HEK293 (cell line): ENCODE measurements at regions not wholly inside any gene's neighbourhood (a gene's known extent, or its start where the extent isn't known, plus 50 kb on each side); places are given as distances from the start of the nearest gene placed in this dataset.

Experiments
- CTCF ChIP-seq: fragments of 450-650 bp; formaldehyde crosslinking; IDR thresholded peaks from 2 replicates; pipeline ENCODE4 v1.5.1; 2016; ENCODE audit warnings: missing biosample characterization, missing genetic modification characterization
- GLI4 ChIP-seq: fragments of 450-650 bp; formaldehyde crosslinking; IDR thresholded peaks from 2 replicates; pipeline ENCODE4 v1.5.1; 2016; ENCODE audit warnings: missing biosample characterization, missing genetic modification characterization
- MEIS1 ChIP-seq: sonication (generic); formaldehyde crosslinking; IDR thresholded peaks from 2 replicates; pipeline ENCODE4 v1.8.1; 2022; ENCODE audit warnings: missing genetic modification reagents, mild to moderate bottlenecking, borderline replicate concordance
- RBAK ChIP-seq: fragments of 450-650 bp; formaldehyde crosslinking; IDR thresholded peaks from 2 replicates; pipeline ENCODE4 v1.5.1; 2016; ENCODE audit warnings: missing biosample characterization, missing genetic modification characterization
- ZBTB20 ChIP-seq: fragments of 450-650 bp; formaldehyde crosslinking; IDR thresholded peaks from 2 replicates; pipeline ENCODE4 v1.5.1; 2016; ENCODE audit warnings: missing biosample characterization, missing genetic modification characterization
- ZEB2 ChIP-seq: fragments of 450-650 bp; formaldehyde crosslinking; IDR thresholded peaks from 2 replicates; pipeline ENCODE4 v1.5.1; 2016; ENCODE audit warnings: missing biosample characterization, missing genetic modification characterization
- ZNF10 ChIP-seq: fragments of 450-650 bp; formaldehyde crosslinking; IDR thresholded peaks from 2 replicates; pipeline ENCODE4 v1.5.1; 2017; ENCODE audit warnings: missing biosample characterization, missing genetic modification characterization
- ZNF114 ChIP-seq: fragments of 450-650 bp; formaldehyde crosslinking; IDR thresholded peaks from 2 replicates; pipeline ENCODE4 v1.5.0; 2017; ENCODE audit warnings: missing biosample characterization, missing genetic modification characterization
- ZNF24 ChIP-seq: fragments of 450-650 bp; formaldehyde crosslinking; IDR thresholded peaks from 2 replicates; pipeline ENCODE4 v1.5.1; 2016; ENCODE audit warnings: missing biosample characterization, missing genetic modification characterization
- ZNF433 ChIP-seq: fragments of 450-650 bp; formaldehyde crosslinking; IDR thresholded peaks from 2 replicates; pipeline ENCODE4 v1.5.1; 2016; ENCODE audit warnings: missing biosample characterization, missing genetic modification characterization, low read depth
- ZNF596 ChIP-seq: fragments of 450-650 bp; IDR thresholded peaks from 2 replicates; pipeline ENCODE4 v1.5.0; 2018; ENCODE audit warnings: missing biosample characterization, mild to moderate bottlenecking, missing genetic modification characterization, moderate library complexity
- ZNF610 ChIP-seq: fragments of 450-650 bp; formaldehyde crosslinking; IDR thresholded peaks from 2 replicates; pipeline ENCODE4 v1.5.1; 2016; ENCODE audit warnings: missing biosample characterization, missing genetic modification characterization, borderline replicate concordance
- ZNF654 ChIP-seq: fragments of 450-650 bp; formaldehyde crosslinking; IDR thresholded peaks from 2 replicates; pipeline ENCODE4 v1.5.1; 2016; ENCODE audit warnings: low read depth, missing biosample characterization, missing genetic modification characterization

DNA sequence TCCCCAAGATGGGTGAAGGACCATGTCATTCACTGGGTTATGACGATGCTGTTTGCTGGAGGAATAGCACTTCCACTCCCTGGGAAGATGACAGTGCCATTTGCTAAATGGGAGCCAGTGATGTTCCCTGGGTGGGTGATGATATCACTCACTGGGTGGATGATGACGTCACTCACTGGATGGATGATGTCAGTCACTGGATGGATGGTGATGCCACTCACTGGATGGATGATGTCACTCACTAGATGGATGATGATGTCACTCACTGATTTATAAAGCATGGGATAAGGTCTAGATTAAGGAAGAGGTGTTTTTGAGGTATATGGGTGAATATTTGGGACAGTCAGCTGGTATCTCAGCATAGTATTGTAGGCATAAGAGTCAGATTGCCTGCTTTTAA, 457.2 kb downstream of the AJAP1 start:
- no peak for TF ChIP-seq ZNF114 (tag by site-specific recombination)
- no peak for TF ChIP-seq ZNF596 (tag by site-specific recombination)
- TF ChIP-seq ZNF654: no peak
- TF ChIP-seq ZNF610 (tag by site-specific recombination): no peak
- no peak for TF ChIP-seq ZNF10 (tag by site-specific recombination)
- TF ChIP-seq CTCF (tag by site-specific recombination): no peak
- no peak for TF ChIP-seq ZNF24 (tag by site-specific recombination)
- no peak for TF ChIP-seq RBAK (tag by site-specific recombination)
- TF ChIP-seq MEIS1 (CRISPR knock-in tag): no peak
- no peak for TF ChIP-seq ZNF433 (tag by site-specific recombination)
- TF ChIP-seq ZBTB20 (tag by site-specific recombination): no peak
- TF ChIP-seq ZEB2 (tag by site-specific recombination): no peak
- TF ChIP-seq GLI4 (tag by site-specific recombination): no peak
